Ishikawa (cell line): ENCODE measurements at regions not wholly inside any gene's neighbourhood (a gene's known extent, or its start where the extent isn't known, plus 50 kb on each side); places are given as distances from the start of the nearest gene placed in this dataset.

Experiments
- CEBPB ChIP-seq: IDR thresholded peaks from 2 replicates; pipeline ENCODE4 v1.6.1; 2012
- CREB1 ChIP-seq: IDR thresholded peaks from 2 replicates; pipeline ENCODE4 v1.6.1; 2012; ENCODE audit warnings: low read depth
- EGR1 ChIP-seq: IDR thresholded peaks from 2 replicates; pipeline ENCODE4 v1.6.1; 2012
- EP300 ChIP-seq: IDR thresholded peaks from 2 replicates; pipeline ENCODE4 v1.6.1; 2012; ENCODE audit warnings: borderline replicate concordance
- FOXM1 ChIP-seq: IDR thresholded peaks from 2 replicates; pipeline ENCODE4 v1.6.1; 2012; ENCODE audit warnings: low read depth, borderline replicate concordance
- MAX ChIP-seq: IDR thresholded peaks from 2 replicates; pipeline ENCODE4 v1.6.1; 2012
- NFIC ChIP-seq: IDR thresholded peaks from 2 replicates; pipeline ENCODE4 v1.6.1; 2012
- RAD21 ChIP-seq: IDR thresholded peaks from 2 replicates; pipeline ENCODE4 v1.6.1; 2012; ENCODE audit warnings: low read depth
- REST ChIP-seq: IDR thresholded peaks from 2 replicates; pipeline ENCODE4 v1.6.1; 2012; ENCODE audit warnings: low read depth, mild to moderate bottlenecking
- TAF1 ChIP-seq: IDR thresholded peaks from 2 replicates; pipeline ENCODE4 v1.6.1; 2012; ENCODE audit warnings: low read depth, mild to moderate bottlenecking
- TCF12 ChIP-seq: IDR thresholded peaks from 2 replicates; pipeline ENCODE4 v1.6.1; 2012; ENCODE audit warnings: low read depth
- TEAD4 ChIP-seq: IDR thresholded peaks from 2 replicates; pipeline ENCODE4 v1.6.1; 2012
- USF1 ChIP-seq: IDR thresholded peaks from 2 replicates; pipeline ENCODE4 v1.6.1; 2012
- YY1 ChIP-seq: IDR thresholded peaks from 2 replicates; pipeline ENCODE4 v1.6.1; 2012; ENCODE audit warnings: low read depth
- ZBTB7A ChIP-seq: IDR thresholded peaks from 2 replicates; pipeline ENCODE4 v1.6.1; 2012; ENCODE audit warnings: low read depth

- no peak for TF ChIP-seq CEBPB
- no peak for TF ChIP-seq REST
- TF ChIP-seq MAX = no peak
- TF ChIP-seq TEAD4 = no peak
- no peak for TF ChIP-seq USF1
- no peak for TF ChIP-seq EP300
- TF ChIP-seq NFIC = no peak
- TF ChIP-seq FOXM1 = no peak
- TF ChIP-seq TAF1 = no peak
- TF ChIP-seq RAD21 = no peak
- no peak for TF ChIP-seq YY1
- TF ChIP-seq TCF12 = no peak
- no peak for TF ChIP-seq EGR1
- TF ChIP-seq CREB1 = no peak
- no peak for TF ChIP-seq ZBTB7A
Measured at GRCh38 chr11:15589070-15589626, 474.4 kb downstream of the INSC start.

- TF ChIP-seq RAD21 (no peak), ZBTB7A (no peak), TAF1 (no peak), EP300 (no peak), NFIC (no peak), USF1 (no peak), YY1 (no peak)
Measured at GRCh38 chr11:15590132-15590531, 475.4 kb downstream of the INSC start.

- TF ChIP-seq ZBTB7A (no peak), YY1 (no peak), CREB1 (no peak), NFIC (no peak), REST (no peak), EGR1 (no peak), EP300 (no peak), USF1 (no peak), CEBPB (no peak), FOXM1 (no peak)
Measured at GRCh38 chr11:15591112-15591537, 476.4 kb downstream of the INSC start.

GRCh38 chr11:15594607-15595006, 479.9 kb downstream of the INSC start:
- TF ChIP-seq RAD21 (no peak), REST (no peak)

GRCh38 chr11:15599376-15599775, 484.7 kb downstream of the INSC start:
- TF ChIP-seq ZBTB7A (no peak), USF1 (no peak)
